ENCODE measurements at regions not wholly inside any gene's neighbourhood (a gene's known extent, or its start where the extent isn't known, plus 50 kb on each side); places are given as distances from the start of the nearest gene placed in this dataset.
A peak's percentile ranks its signal among the peaks of the same experiment; 100 is the strongest.
"Not testable (repeated sequence)": the region's sequence is repeated elsewhere in the genome, so short reads cannot be mapped to it uniquely, and the experiment has no call there.

GRCh38 chrX:110519906-110520452 is 161.3 kb downstream of the RTL9 start:
- no peak for DNase-seq

- not testable (repeated sequence) for DNase-seq
These were observed 162.0 kb downstream of the RTL9 start for GRCh38 chrX:110520652-110521051.

- DNase-seq, result no peak
These were observed 173.4 kb downstream of the RTL9 start for GRCh38 chrX:110531873-110532580.

- no peak for DNase-seq
These were observed 173.9 kb downstream of the RTL9 start for GRCh38 chrX:110532581-110532931.

- no peak for DNase-seq
These were observed 178.2 kb downstream of the RTL9 start for GRCh38 chrX:110536816-110537215.

- DNase-seq, result no peak
These were observed 182.6 kb downstream of the RTL9 start for GRCh38 chrX:110541266-110541665.

- DNase-seq, result not testable (repeated sequence)
These were observed 192.2 kb downstream of the RTL9 start for GRCh38 chrX:110550854-110551253.

GRCh38 chrX:110557864-110558263 is 199.2 kb downstream of the RTL9 start:
- DNase-seq, result no peak

GRCh38 chrX:110558406-110558805 is 199.8 kb downstream of the RTL9 start:
- no peak for DNase-seq

GRCh38 chrX:110561034-110561433 is 202.4 kb downstream of the RTL9 start:
- DNase-seq, result no peak

GRCh38 chrX:110563282-110563681 is 204.6 kb downstream of the RTL9 start:
- DNase-seq, result no peak

- DNase-seq, result no peak
These were observed 209.8 kb downstream of the RTL9 start for GRCh38 chrX:110568441-110568840.

GRCh38 chrX:110569506-110569905 is 210.9 kb downstream of the RTL9 start:
- no peak for DNase-seq

- DNase-seq, result no peak
These were observed 217.3 kb downstream of the CHRDL1 start for GRCh38 chrX:110578270-110578669.

GRCh38 chrX:110584083-110584482 is 211.5 kb downstream of the CHRDL1 start:
- no peak for DNase-seq

GRCh38 chrX:110588164-110588563 is 207.5 kb downstream of the CHRDL1 start:
- peak; percentile 46 for DNase-seq

- no peak for DNase-seq
These were observed 206.8 kb downstream of the CHRDL1 start for GRCh38 chrX:110588853-110589252.

GRCh38 chrX:110600745-110601310 is 194.8 kb downstream of the CHRDL1 start:
- DNase-seq, result no peak

GRCh38 chrX:110614596-110614995 is 181.0 kb downstream of the CHRDL1 start:
- DNase-seq, result no peak
